ENCODE measurements at regions not wholly inside any gene's neighbourhood (a gene's known extent, or its start where the extent isn't known, plus 50 kb on each side); places are given as distances from the start of the nearest gene placed in this dataset.
A peak's percentile ranks its signal among the peaks of the same experiment; 100 is the strongest.

- peak; percentile 3 for DNase-seq (ENCODE audit: low spot score)
Observed at GRCh38 chr9:13395156-13395555, 115.7 kb upstream of the MPDZ start.

GRCh38 chr9:13388157-13388556 lies 108.7 kb upstream of the MPDZ start:
- DNase-seq (ENCODE audit: low spot score): no peak

GRCh38 chr9:13387734-13388067 lies 108.2 kb upstream of the MPDZ start:
- no peak for DNase-seq (ENCODE audit: low spot score)

- DNase-seq (ENCODE audit: low spot score): no peak
Observed at GRCh38 chr9:13386935-13387733, 107.6 kb upstream of the MPDZ start.

- no peak for DNase-seq (ENCODE audit: low spot score)
Observed at GRCh38 chr9:13386316-13386715, 106.8 kb upstream of the MPDZ start.

GRCh38 chr9:13383855-13384254 lies 104.4 kb upstream of the MPDZ start:
- DNase-seq (ENCODE audit: low spot score): no peak

GRCh38 chr9:13383216-13383615 lies 103.7 kb upstream of the MPDZ start:
- no peak for DNase-seq (ENCODE audit: low spot score)

- DNase-seq (ENCODE audit: low spot score): no peak
Observed at GRCh38 chr9:13382595-13382994, 103.1 kb upstream of the MPDZ start.

GRCh38 chr9:13380903-13381302 lies 101.4 kb upstream of the MPDZ start:
- DNase-seq (ENCODE audit: low spot score): no peak

GRCh38 chr9:13378154-13378553 lies 98.7 kb upstream of the MPDZ start:
- DNase-seq (ENCODE audit: low spot score): no peak

- DNase-seq (ENCODE audit: low spot score): no peak
Observed at GRCh38 chr9:13377171-13377925, 97.9 kb upstream of the MPDZ start.

GRCh38 chr9:13372510-13372909 lies 93.0 kb upstream of the MPDZ start:
- no peak for DNase-seq (ENCODE audit: low spot score)

- DNase-seq (ENCODE audit: low spot score): no peak
Observed at GRCh38 chr9:13369431-13369830, 89.9 kb upstream of the MPDZ start.

GRCh38 chr9:13367784-13368183 lies 88.3 kb upstream of the MPDZ start:
- no peak for DNase-seq (ENCODE audit: low spot score)

GRCh38 chr9:13364271-13365000 lies 84.9 kb upstream of the MPDZ start:
- DNase-seq (ENCODE audit: low spot score): no peak

GRCh38 chr9:13361076-13361475 lies 81.6 kb upstream of the MPDZ start:
- DNase-seq (ENCODE audit: low spot score): no peak

- no peak for DNase-seq (ENCODE audit: low spot score)
Observed at GRCh38 chr9:13360188-13360587, 80.7 kb upstream of the MPDZ start.

- DNase-seq (ENCODE audit: low spot score): no peak
Observed at GRCh38 chr9:13358128-13358527, 78.6 kb upstream of the MPDZ start.

GRCh38 chr9:13354733-13355132 lies 75.2 kb upstream of the MPDZ start:
- DNase-seq (ENCODE audit: low spot score): no peak

- no peak for DNase-seq (ENCODE audit: low spot score)
Observed at GRCh38 chr9:13352451-13352979, 73.0 kb upstream of the MPDZ start.

- peak; percentile 61 for DNase-seq (ENCODE audit: low spot score)
Observed at GRCh38 chr9:13351778-13352386, 72.4 kb upstream of the MPDZ start.

- no peak for DNase-seq (ENCODE audit: low spot score)
Observed at GRCh38 chr9:13332571-13332970, 53.1 kb upstream of the MPDZ start.
